GM06990 (cell line): ENCODE measurements at regions not wholly inside any gene's neighbourhood (a gene's known extent, or its start where the extent isn't known, plus 50 kb on each side); places are given as distances from the start of the nearest gene placed in this dataset.

Experiments used
- DNase-seq: peaks from one replicate; pipeline ENCODE4 v3.0.0-alpha.2; 2011; ENCODE audit not compliant: insufficient read length; ENCODE audit errors: extremely low read depth
- H3K27me3 ChIP-seq: replicated peaks from 2 replicates; pipeline ENCODE4 v1.6.0; 2011; ENCODE audit warnings: low read length; ENCODE audit not compliant: control insufficient read depth, insufficient read depth
- H3K36me3 ChIP-seq: 2 replicates; pipeline ENCODE4 v1.5.1; 2011; ENCODE audit warnings: low read length; ENCODE audit not compliant: control insufficient read depth, insufficient read depth
- H3K4me3 ChIP-seq: replicated peaks from 2 replicates; pipeline ENCODE4 v1.5.1; 2011; ENCODE audit warnings: low read depth, mild to moderate bottlenecking, control low read depth, low read length
- TF ChIP-seq, protein P1 (sequence below): IDR thresholded peaks from 2 replicates; pipeline ENCODE4 v1.5.1; 2011; ENCODE audit warnings: low read length, control low read depth, mild to moderate bottlenecking, inconsistent platforms; ENCODE audit not compliant: insufficient read depth, poor library complexity, severe bottlenecking

DNA sequence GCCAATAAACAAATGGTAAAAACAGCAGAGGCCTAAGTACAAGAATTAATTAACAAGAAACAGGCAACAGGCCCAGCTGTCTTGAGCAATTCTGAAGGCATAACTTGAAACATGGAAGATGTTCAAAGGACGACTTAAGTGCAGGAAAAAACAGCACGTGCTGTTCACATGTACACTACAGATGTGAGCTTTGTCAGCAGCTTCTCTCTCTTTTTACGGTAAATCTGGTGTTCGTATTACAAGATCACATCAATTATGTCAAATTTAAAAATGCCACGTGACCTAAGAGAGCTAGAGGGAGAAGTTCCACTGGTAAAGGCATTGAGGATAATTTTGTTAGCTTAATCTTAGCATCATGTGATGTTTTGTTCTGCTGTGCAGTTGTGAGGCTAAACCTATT is 281.1 kb downstream of the PSAT1 start:
- no peaks in the 10 kb centered on the region for H3K27me3 ChIP-seq

GRCh38 chr9:78582821-78583220 is 285.9 kb downstream of the PSAT1 start:
- TF ChIP-seq, protein P1, sequence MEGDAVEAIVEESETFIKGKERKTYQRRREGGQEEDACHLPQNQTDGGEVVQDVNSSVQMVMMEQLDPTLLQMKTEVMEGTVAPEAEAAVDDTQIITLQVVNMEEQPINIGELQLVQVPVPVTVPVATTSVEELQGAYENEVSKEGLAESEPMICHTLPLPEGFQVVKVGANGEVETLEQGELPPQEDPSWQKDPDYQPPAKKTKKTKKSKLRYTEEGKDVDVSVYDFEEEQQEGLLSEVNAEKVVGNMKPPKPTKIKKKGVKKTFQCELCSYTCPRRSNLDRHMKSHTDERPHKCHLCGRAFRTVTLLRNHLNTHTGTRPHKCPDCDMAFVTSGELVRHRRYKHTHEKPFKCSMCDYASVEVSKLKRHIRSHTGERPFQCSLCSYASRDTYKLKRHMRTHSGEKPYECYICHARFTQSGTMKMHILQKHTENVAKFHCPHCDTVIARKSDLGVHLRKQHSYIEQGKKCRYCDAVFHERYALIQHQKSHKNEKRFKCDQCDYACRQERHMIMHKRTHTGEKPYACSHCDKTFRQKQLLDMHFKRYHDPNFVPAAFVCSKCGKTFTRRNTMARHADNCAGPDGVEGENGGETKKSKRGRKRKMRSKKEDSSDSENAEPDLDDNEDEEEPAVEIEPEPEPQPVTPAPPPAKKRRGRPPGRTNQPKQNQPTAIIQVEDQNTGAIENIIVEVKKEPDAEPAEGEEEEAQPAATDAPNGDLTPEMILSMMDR = no peak
- no peaks in the 10 kb centered on the region for H3K27me3 ChIP-seq
- no peak overlapping the region for H3K4me3 ChIP-seq
- no peaks in the 10 kb centered on the region for H3K36me3 ChIP-seq
- no peak for DNase-seq

More for the DNA sequence above, 281.1 kb downstream of the PSAT1 start:
- TF ChIP-seq, protein P1 = no peak
- Histone ChIP-seq H3K36me3 (no peaks in the 10 kb centered on the region), H3K4me3 (no peak overlapping the region)
- DNase-seq = no peak

GRCh38 chr9:78584589-78584988 is 287.7 kb downstream of the PSAT1 start:
- Histone ChIP-seq H3K4me3 (no peak overlapping the region), H3K27me3 (no peaks in the 10 kb centered on the region), H3K36me3 (no peaks in the 10 kb centered on the region)
- TF ChIP-seq, protein P1 = no peak
- no peak for DNase-seq

- no peaks in the 10 kb centered on the region for H3K27me3 ChIP-seq
- H3K36me3 ChIP-seq = no peaks in the 10 kb centered on the region
- no peak for DNase-seq
- TF ChIP-seq, protein P1 = no peak
- no peak overlapping the region for H3K4me3 ChIP-seq
Measured at GRCh38 chr9:78585909-78586308, 289.0 kb downstream of the PSAT1 start.

- no peak overlapping the region for H3K4me3 ChIP-seq
Measured at GRCh38 chr9:78590068-78590467, 293.1 kb downstream of the PSAT1 start.

More at GRCh38 chr9:78590068-78590467, 293.1 kb downstream of the PSAT1 start:
- TF ChIP-seq, protein P1 = no peak
- Histone ChIP-seq H3K27me3 (no peaks in the 10 kb centered on the region), H3K36me3 (no peaks in the 10 kb centered on the region)
- no peak for DNase-seq
